HG02759 (cell line): ENCODE measurements at regions not wholly inside any gene's neighbourhood (a gene's known extent, or its start where the extent isn't known, plus 50 kb on each side); places are given as distances from the start of the nearest gene placed in this dataset.

Source experiments
- ATAC-seq: cut with Tn5 transposase; IDR thresholded peaks from one replicate; pipeline ENCODE4 v1.9.1; 2021; ENCODE audit warnings: mild to moderate bottlenecking, moderate library complexity; ENCODE audit not compliant: unreplicated experiment

GRCh38 chr20:54713727-54714126 is 238.3 kb downstream of the DOK5 start:
- ATAC-seq, result no peak

GRCh38 chr20:54711071-54711470 is 235.7 kb downstream of the DOK5 start:
- no peak for ATAC-seq

- no peak for ATAC-seq
Measured at GRCh38 chr20:54710341-54710740, 234.9 kb downstream of the DOK5 start.

GRCh38 chr20:54708229-54708628 is 232.8 kb downstream of the DOK5 start:
- no peak for ATAC-seq

GRCh38 chr20:54707801-54708200 is 232.4 kb downstream of the DOK5 start:
- ATAC-seq, result no peak

GRCh38 chr20:54706581-54706980 is 231.2 kb downstream of the DOK5 start:
- no peak for ATAC-seq

GRCh38 chr20:54704032-54704635 is 228.7 kb downstream of the DOK5 start:
- no peak for ATAC-seq
